Kidney (tissue), 13 donors: ENCODE measurements at regions not wholly inside any gene's neighbourhood (a gene's known extent, or its start where the extent isn't known, plus 50 kb on each side); places are given as distances from the start of the nearest gene placed in this dataset.

Experiments used
- DNase-seq, 5 donors: peaks; one replicate each; pipeline ENCODE4 v3.0.0-alpha.2; 2013 to 2020
- FAIRE-seq: peaks from 2 replicates; lab custom pipeline; 2012; peaks lifted over from hg19 to GRCh38; lab: Jason Lieb, UNC
- H3K27ac ChIP-seq, 2 donors: one replicate each; pipeline ENCODE4 v1.7.0; 2013; ENCODE audit warnings: low read depth in 2 of 2, low read length in 2 of 2, inconsistent platforms in 1 of 2
- H3K27me3 ChIP-seq: one replicate; pipeline ENCODE4 v1.7.1; 2013; ENCODE audit warnings: low read length, inconsistent platforms; ENCODE audit not compliant: control insufficient read depth, insufficient read depth
- H3K36me3 ChIP-seq, 3 donors: one replicate each; pipeline versions ENCODE4 v1.7.0 to v1.7.1; 2013; ENCODE audit warnings: low read length in 3 of 3, control low read depth in 1 of 3, inconsistent platforms in 1 of 3; ENCODE audit not compliant: insufficient read depth in 3 of 3, control insufficient read depth in 2 of 3
- H3K4me1 ChIP-seq, 3 donors: one replicate each; pipeline versions ENCODE4 v1.7.0 to v1.7.1; 2013; ENCODE audit warnings: low read length in 3 of 3, inconsistent platforms in 1 of 3, low read depth in 1 of 3; ENCODE audit not compliant: control insufficient read depth in 2 of 3, insufficient read depth in 2 of 3
- H3K4me3 ChIP-seq, 3 donors: one replicate each; pipeline versions ENCODE4 v1.7.0 to v1.8.1; 2013; ENCODE audit warnings: low read length in 3 of 3, control low read depth in 1 of 3, inconsistent platforms in 1 of 3
- H3K9ac ChIP-seq, 3 donors: one replicate each; pipeline versions ENCODE4 v1.7.0 to v1.7.1; 2013; ENCODE audit warnings: low read length in 3 of 3, control low read depth in 1 of 3, inconsistent platforms in 1 of 3
- H3K9me3 ChIP-seq, 3 donors: one replicate each; pipeline versions ENCODE4 v1.7.0 to v1.7.1; 2013; ENCODE audit warnings: low read length in 3 of 3, control low read depth in 1 of 3, inconsistent platforms in 1 of 3; ENCODE audit not compliant: control insufficient read depth in 2 of 3, insufficient read depth in 1 of 3
- intact Hi-C: fragments of 100-400 bp; cut with DNase I; formaldehyde crosslinking; loops from one replicate; pipeline ENCODE4 v1.11.1; 2022
- TF ChIP-seq, protein P1 (sequence below): IDR thresholded peaks from 3 replicates; pipeline ENCODE4 v1.5.1; 2012; ENCODE audit warnings: mild to moderate bottlenecking, moderate library complexity, borderline replicate concordance; ENCODE audit not compliant: insufficient read depth; ENCODE audit errors: extremely low read depth
- donor health status: control.
- donor health status: control.
- donor health status: control.
- donor health status: control.
- donor health status: control.
- donor health status: DM: yes; HTN: yes; CAD: no.
- donor health status: Normal renal cell carcinoma (clear cell type).

DNA sequence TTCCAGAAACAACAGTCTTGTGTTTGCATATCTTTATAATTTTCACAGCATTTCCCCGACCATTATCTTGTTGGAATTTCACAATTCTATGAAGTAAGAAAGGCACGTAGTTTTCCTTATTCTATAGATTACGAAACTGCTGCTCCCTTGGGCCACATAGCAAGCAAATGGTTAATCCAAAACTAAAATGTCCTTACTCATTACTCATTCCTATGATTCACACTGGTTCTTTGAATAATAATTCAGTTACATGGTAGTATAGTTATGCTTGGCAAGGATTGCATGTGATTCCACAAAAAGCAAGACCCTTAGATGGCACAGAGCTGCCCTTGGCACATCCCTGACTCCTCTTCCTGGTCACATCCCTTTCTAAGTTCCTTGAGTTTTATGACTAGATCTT is 51.2 kb downstream of the OR13H1 start:
- intact Hi-C loops = no loop called here
- FAIRE-seq (no peak), DNase-seq (no peak)
- Histone ChIP-seq H3K4me3 (no peak overlapping the region), H3K27me3 (peaks cover 9% of the 10 kb centered on the region), H3K27ac (no peak overlapping the region), H3K4me1 (no peaks in the 10 kb centered on the region), H3K9ac (no peak overlapping the region), H3K36me3 (no peaks in the 10 kb centered on the region), H3K9me3 (no peaks in the 10 kb centered on the region)
- TF ChIP-seq, protein P1, sequence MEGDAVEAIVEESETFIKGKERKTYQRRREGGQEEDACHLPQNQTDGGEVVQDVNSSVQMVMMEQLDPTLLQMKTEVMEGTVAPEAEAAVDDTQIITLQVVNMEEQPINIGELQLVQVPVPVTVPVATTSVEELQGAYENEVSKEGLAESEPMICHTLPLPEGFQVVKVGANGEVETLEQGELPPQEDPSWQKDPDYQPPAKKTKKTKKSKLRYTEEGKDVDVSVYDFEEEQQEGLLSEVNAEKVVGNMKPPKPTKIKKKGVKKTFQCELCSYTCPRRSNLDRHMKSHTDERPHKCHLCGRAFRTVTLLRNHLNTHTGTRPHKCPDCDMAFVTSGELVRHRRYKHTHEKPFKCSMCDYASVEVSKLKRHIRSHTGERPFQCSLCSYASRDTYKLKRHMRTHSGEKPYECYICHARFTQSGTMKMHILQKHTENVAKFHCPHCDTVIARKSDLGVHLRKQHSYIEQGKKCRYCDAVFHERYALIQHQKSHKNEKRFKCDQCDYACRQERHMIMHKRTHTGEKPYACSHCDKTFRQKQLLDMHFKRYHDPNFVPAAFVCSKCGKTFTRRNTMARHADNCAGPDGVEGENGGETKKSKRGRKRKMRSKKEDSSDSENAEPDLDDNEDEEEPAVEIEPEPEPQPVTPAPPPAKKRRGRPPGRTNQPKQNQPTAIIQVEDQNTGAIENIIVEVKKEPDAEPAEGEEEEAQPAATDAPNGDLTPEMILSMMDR = no peak

DNA sequence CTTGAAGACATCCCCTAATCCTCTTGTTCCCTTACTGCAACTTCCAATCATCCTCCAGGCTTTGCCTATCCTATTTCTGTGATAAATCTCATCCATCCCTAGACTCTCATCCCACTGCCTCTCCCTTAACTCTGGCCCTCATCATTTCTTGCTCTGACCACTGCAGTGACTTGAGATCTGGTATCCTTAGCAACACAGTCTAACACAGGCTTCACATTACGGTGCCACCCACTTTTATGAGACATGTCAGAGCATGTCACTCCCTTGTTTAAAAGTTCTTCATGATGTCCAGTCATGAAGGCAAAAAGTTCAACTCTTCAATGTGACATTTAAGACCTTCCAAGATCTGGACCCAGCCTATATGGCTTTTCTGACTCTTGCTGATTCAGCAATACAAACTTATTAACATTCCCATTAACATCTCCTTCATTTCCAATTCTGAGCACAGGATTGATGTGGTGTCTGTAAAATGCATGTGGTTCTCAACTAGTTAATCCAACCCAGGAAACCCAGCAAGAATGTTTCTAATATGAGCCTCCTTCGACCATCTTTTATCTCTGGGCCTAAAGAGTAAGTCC is 64.0 kb downstream of the OR13H1 start:
- DNase-seq (no peak), FAIRE-seq (no peak)
- Histone ChIP-seq H3K36me3 (no peaks in the 10 kb centered on the region), H3K27ac (no peak overlapping the region), H3K27me3 (peaks cover 16% of the 10 kb centered on the region), H3K4me3 (no peak overlapping the region), H3K4me1 (no peaks in the 10 kb centered on the region), H3K9me3 (no peaks in the 10 kb centered on the region), H3K9ac (no peak overlapping the region)
- intact Hi-C loops = no loop called here
- TF ChIP-seq, protein P1 = no peak

DNA sequence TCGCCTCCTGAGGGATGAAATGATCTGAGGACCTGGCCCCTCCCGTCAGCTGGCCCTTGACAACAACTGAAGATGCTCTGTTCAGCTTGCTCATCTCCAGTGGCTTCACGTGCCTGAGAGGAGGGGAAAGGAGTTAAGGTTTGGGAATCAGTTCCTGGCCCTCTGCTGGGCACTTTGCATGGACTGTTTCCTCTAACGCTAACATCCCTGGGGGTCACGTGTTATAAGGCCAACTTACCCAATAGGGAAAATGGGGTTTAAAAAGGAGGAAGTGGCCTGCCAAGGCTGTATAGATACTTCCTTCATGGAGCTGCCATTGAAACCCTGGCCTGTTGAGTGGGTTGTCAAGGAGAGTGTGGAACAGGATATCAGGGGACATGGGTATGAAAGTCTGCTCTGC is 65.6 kb downstream of the OR13H1 start:
- TF ChIP-seq, protein P1 = no peak
- Histone ChIP-seq H3K9me3 (no peaks in the 10 kb centered on the region), H3K36me3 (no peaks in the 10 kb centered on the region), H3K27ac (no peak overlapping the region), H3K4me3 (no peak overlapping the region), H3K4me1 (no peaks in the 10 kb centered on the region), H3K27me3 (peaks cover 16% of the 10 kb centered on the region), H3K9ac (no peak overlapping the region)
- DNase-seq (no peak), FAIRE-seq (no peak)
- intact Hi-C loops = no loop called here

DNA sequence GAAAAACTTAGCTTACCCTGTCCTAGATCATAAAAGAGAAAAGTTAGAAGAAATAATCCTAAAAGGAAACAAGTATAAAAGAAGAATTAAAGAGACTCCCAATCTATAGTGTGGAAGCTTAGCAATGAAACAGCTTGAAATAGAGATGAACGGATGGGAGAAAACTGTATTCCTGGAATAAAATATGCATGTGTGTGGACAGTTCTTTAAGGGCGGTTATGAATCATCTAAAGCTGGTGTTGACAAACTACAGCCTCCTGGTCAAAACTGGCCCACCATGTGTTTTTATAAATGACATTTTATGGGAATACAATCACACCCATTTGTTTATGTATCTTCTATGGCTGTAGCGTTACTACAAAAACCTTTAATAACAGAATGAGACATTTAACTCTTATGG is 69.4 kb downstream of the OR13H1 start:
- no peak overlapping the region for H3K27ac ChIP-seq
- H3K36me3 ChIP-seq = no peaks in the 10 kb centered on the region
- TF ChIP-seq, protein P1 = no peak
- FAIRE-seq (no peak), DNase-seq (no peak)
- no peaks in the 10 kb centered on the region for H3K9me3 ChIP-seq
- no peak overlapping the region for H3K9ac ChIP-seq
- peaks cover 21% of the 10 kb centered on the region for H3K27me3 ChIP-seq
- intact Hi-C loops = no loop called here
- H3K4me3 ChIP-seq = no peak overlapping the region
- no peaks in the 10 kb centered on the region for H3K4me1 ChIP-seq
